Ascending aorta (tissue), 2 donors: ENCODE measurements at regions not wholly inside any gene's neighbourhood (a gene's known extent, or its start where the extent isn't known, plus 50 kb on each side); places are given as distances from the start of the nearest gene placed in this dataset.

Experiments used
- DNase-seq, 2 donors: peaks; one replicate each; pipeline ENCODE4 v3.0.0-alpha.2; 2019; ENCODE audit warnings: low spot score in 2 of 2
- H3K27ac ChIP-seq, 2 donors: fragments of 200-600 bp; sonication (generic); one replicate each; pipeline ENCODE4 v1.5.1; 2016 to 2017; ENCODE audit warnings: mild to moderate bottlenecking in 1 of 2
- H3K27me3 ChIP-seq: fragments of 200-600 bp; sonication (generic); one replicate; pipeline ENCODE4 v1.5.1; 2017
- H3K36me3 ChIP-seq, 2 donors: fragments of 200-600 bp; sonication (generic); one replicate each; pipeline ENCODE4 v1.5.1; 2016
- H3K4me1 ChIP-seq, 2 donors: fragments of 200-600 bp; sonication (generic); one replicate each; pipeline ENCODE4 v1.5.1; 2016 to 2017; ENCODE audit warnings: mild to moderate bottlenecking in 1 of 2
- H3K4me3 ChIP-seq, 2 donors: fragments of 200-600 bp; sonication (generic); one replicate each; pipeline ENCODE4 v1.5.1; 2016 to 2017; ENCODE audit warnings: mild to moderate bottlenecking in 1 of 2
- H3K9me3 ChIP-seq, 2 donors: fragments of 200-600 bp; sonication (generic); one replicate each; pipeline ENCODE4 v1.5.1; 2016
- intact Hi-C: fragments of 100-400 bp; cut with DNase I; formaldehyde crosslinking; loops from one replicate; pipeline ENCODE4 v1.15.1; 2023
- TF ChIP-seq, protein P1 (sequence below), 3 experiments: fragments of 200-600 bp in 2 of 3; fragments of 450-650 bp in 1 of 3; sonication (generic) in 2 of 3; IDR thresholded peaks; one replicate each; pipeline ENCODE4 v1.5.1; 2016 to 2019; ENCODE audit warnings: antibody characterized with exemption in 3 of 3, mild to moderate bottlenecking in 1 of 3, moderate library complexity in 1 of 3

DNA sequence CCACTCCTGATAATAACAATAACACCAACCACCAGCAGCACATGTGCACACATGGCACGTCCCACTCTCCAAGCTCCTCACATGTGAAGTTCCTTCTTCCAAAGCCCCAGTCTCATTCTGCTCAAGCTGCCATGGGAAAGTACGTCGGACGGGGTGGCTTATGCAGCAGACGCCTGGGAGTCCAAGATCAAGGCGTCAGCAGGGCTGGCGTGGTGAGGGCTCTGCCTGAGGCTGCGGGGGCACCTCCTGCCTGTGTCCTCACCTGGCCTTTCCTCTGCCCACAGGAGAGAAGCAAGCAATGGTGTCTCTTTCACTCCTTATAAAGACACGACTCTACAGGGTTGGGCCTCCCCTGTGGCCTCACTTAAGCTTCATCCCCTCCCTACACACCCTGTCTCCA is 68.8 kb upstream of the INSIG1 start:
- Histone ChIP-seq H3K4me1 (no peaks in the 10 kb centered on the region), H3K4me3 (no peak overlapping the region), H3K27ac (no peak overlapping the region), H3K36me3 (no peaks in the 10 kb centered on the region), H3K27me3 (no peaks in the 10 kb centered on the region), H3K9me3 (no peaks in the 10 kb centered on the region)
- no peak for DNase-seq
- TF ChIP-seq, protein P1, sequence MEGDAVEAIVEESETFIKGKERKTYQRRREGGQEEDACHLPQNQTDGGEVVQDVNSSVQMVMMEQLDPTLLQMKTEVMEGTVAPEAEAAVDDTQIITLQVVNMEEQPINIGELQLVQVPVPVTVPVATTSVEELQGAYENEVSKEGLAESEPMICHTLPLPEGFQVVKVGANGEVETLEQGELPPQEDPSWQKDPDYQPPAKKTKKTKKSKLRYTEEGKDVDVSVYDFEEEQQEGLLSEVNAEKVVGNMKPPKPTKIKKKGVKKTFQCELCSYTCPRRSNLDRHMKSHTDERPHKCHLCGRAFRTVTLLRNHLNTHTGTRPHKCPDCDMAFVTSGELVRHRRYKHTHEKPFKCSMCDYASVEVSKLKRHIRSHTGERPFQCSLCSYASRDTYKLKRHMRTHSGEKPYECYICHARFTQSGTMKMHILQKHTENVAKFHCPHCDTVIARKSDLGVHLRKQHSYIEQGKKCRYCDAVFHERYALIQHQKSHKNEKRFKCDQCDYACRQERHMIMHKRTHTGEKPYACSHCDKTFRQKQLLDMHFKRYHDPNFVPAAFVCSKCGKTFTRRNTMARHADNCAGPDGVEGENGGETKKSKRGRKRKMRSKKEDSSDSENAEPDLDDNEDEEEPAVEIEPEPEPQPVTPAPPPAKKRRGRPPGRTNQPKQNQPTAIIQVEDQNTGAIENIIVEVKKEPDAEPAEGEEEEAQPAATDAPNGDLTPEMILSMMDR (IDR thresholded peaks at IDR 0.05), result no peak
- intact Hi-C loops, result no loop called here

DNA sequence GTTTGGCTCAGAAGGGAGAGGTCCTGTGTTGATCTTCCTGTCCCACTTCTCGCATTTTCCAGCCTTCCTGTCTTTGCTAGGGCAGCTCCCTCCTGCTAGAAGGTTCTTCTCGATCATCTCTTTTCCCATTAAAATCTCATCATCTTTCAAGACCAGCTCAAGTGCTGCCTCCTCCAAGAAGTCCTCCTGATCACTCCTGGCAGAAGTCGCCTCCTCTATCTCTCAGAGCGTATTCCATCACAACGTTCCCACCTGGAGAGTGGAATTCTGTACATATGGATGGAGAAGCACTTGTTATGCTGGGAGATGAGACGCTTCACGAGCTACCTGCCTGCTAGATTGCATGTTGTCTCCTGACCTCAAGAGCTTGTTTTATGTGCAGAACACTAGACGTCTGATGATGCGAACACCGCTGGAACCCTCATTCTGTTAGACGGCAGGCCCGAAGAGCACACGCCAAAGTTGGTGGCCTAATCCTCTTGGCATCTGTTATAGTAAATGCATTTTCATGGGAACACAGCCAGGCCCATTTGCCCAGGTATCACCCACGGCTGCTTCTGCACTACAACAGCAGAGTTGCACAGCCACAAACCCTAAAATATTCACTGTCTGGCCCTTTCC is 68.0 kb upstream of the INSIG1 start:
- Histone ChIP-seq H3K27ac (no peak overlapping the region), H3K4me1 (no peaks in the 10 kb centered on the region), H3K27me3 (no peaks in the 10 kb centered on the region), H3K36me3 (no peaks in the 10 kb centered on the region), H3K9me3 (no peaks in the 10 kb centered on the region), H3K4me3 (no peak overlapping the region)
- DNase-seq, result no peak
- TF ChIP-seq, protein P1 (IDR thresholded peaks at IDR 0.05), result no peak
- intact Hi-C loops, result no loop called here

DNA sequence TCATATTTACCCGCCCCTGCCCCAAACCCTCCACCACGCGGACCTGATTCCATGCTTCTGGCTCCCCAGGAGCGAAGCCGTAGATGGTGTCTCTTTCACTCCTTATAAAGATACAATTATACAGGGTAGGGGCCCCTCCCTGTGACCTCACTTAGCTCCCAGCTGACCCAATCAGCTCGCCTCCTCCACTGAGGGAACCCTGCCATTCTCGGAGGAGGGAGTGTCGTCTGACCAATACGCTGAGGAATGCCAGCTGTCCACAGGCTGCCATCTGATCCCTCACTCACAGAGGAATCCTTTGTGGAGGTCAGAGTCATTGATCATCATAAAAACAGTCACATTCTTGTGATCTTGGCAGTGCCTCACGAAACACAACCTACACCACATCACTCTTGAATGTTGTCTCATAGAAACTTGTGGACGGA is 67.5 kb upstream of the INSIG1 start:
- Histone ChIP-seq H3K36me3 (no peaks in the 10 kb centered on the region), H3K4me3 (no peak overlapping the region), H3K27ac (no peak overlapping the region), H3K27me3 (no peaks in the 10 kb centered on the region), H3K4me1 (no peaks in the 10 kb centered on the region), H3K9me3 (no peaks in the 10 kb centered on the region)
- DNase-seq, result no peak
- TF ChIP-seq, protein P1 (IDR thresholded peaks at IDR 0.05), result no peak
- intact Hi-C loops, result no loop called here

DNA sequence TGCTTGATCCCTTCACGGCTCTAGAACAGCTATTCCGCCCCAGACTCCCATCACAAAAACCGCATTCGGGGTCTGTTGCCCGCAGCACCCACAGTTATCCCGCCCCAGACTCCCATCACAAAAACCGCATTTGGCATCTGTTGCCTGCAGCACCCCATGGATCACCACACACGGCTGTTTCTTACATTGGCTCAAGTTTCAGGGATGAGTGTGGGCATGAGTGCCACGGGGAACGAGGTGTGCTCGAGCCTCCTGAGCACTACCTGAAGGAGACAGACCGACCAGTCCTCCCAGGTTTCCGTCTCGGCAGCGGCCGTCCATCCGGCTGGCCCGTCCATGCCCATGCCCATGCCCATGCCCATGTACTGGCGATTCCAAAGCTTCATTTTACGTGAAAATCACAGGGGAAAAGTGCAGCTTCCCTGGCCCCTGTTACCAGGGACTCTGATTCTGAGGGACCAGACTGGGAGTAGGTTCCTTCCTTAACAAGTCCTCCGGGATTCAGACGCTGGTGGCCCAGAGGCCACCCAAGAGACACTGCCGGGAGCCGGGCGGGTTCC is 66.4 kb upstream of the INSIG1 start:
- no peaks in the 10 kb centered on the region for H3K4me1 ChIP-seq
- H3K36me3 ChIP-seq, result no peaks in the 10 kb centered on the region
- no peaks in the 10 kb centered on the region for H3K27me3 ChIP-seq
- intact Hi-C loops, result no loop called here
- H3K4me3 ChIP-seq, result no peak overlapping the region
- no peak overlapping the region for H3K27ac ChIP-seq
- DNase-seq, result no peak
- TF ChIP-seq, protein P1 (IDR thresholded peaks at IDR 0.05), result no peak
- no peaks in the 10 kb centered on the region for H3K9me3 ChIP-seq

DNA sequence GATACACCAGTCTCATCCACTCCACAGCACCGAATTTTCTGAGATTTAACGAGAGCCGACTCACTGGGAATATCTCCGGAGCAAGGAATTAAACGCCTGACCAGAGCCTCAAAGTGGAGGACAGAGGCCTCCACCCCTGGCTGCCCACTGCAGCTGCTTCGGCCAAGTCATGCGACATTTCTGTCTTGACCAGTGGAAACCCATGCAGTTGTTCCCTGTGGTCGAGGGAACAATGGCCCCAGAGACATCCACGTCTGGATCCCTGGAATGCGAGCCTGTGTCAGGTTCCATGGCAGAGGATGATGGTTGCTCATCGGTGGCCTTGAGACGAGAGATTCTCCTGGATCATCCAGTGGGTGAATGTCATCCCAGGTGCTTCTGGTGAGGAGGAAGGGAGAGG is 65.7 kb upstream of the INSIG1 start:
- TF ChIP-seq, protein P1 (IDR thresholded peaks at IDR 0.05), result no peak

More for the DNA sequence above, 65.7 kb upstream of the INSIG1 start:
- intact Hi-C loops, result no loop called here
- no peak for DNase-seq
- no peaks in the 10 kb centered on the region for H3K4me1 ChIP-seq
- no peak overlapping the region for H3K27ac ChIP-seq
- H3K9me3 ChIP-seq, result no peaks in the 10 kb centered on the region
- no peaks in the 10 kb centered on the region for H3K27me3 ChIP-seq
- no peak overlapping the region for H3K4me3 ChIP-seq
- H3K36me3 ChIP-seq, result no peaks in the 10 kb centered on the region
